ENCODE measurements at regions not wholly inside any gene's neighbourhood (a gene's known extent, or its start where the extent isn't known, plus 50 kb on each side); places are given as distances from the start of the nearest gene placed in this dataset.
"Not testable (repeated sequence)": the region's sequence is repeated elsewhere in the genome, so short reads cannot be mapped to it uniquely, and the experiment has no call there.

DNA sequence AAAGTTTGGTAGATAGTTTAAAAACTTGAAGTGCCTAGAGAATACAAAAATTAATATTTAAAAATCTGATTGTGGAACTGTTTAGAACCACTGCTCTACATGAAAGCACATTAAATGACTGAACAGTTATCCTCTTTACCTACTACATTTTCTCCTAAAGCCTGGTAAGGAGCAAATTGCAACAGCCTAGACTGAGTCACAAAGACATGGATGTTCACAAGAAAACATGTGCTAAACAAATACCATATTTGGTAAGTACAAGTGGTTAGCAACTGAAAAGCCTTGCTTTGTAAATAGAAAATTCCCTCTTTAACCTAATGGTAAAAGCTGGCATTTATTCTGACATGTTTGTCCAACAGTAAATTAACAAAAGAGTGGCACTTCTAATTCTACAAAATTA lies 203.1 kb downstream of the FBXO8 start:
- DNase-seq (ENCODE audit: low spot score in 2 of 2) (no peak), FAIRE-seq (no peak)

DNA sequence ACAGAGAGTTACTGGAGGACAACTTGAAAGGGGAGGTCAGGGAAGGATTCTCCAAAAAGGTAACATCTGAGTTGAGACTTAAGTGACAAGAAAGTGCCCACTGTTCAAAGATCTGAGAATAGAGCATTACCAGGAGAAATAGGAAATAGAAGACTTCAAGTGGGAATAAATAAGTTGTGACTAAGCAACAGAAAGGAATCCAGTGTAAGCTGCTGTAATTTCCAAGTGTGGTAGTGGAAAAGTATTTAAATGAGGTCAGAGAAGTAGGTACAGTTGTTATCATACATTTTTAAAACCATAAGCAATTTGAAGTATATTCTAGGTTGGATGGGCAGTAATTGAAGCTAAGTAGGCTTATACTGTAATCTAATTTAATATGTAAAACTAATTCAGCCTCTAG lies 211.9 kb downstream of the FBXO8 start:
- DNase-seq (ENCODE audit: low spot score in 2 of 2), result no peak
- no peak for FAIRE-seq

DNA sequence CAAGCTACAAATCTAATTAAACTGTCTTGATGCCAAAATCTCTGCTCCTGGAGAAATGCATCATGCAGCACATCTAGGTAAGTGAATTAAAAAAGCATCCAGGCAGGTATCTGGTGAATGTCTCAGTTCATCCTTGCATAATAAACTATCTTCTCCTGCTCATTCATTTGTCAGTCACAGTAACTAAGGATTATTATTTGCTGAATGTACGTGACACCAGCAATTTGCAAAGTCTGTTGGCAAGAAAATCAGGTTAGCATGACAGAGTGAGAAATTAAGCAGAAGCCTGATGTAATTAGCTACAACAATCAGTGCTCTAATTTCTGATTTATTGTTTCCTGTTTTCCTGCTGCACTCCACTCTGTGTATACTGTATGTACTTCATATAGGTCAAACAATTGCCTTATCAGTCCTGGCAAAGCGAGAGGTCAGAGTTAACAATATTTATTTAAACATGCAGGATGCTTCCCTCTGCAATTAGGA lies 213.6 kb downstream of the FBXO8 start:
- FAIRE-seq, result no peak
- no peak for DNase-seq (ENCODE audit: low spot score in 2 of 2)

DNA sequence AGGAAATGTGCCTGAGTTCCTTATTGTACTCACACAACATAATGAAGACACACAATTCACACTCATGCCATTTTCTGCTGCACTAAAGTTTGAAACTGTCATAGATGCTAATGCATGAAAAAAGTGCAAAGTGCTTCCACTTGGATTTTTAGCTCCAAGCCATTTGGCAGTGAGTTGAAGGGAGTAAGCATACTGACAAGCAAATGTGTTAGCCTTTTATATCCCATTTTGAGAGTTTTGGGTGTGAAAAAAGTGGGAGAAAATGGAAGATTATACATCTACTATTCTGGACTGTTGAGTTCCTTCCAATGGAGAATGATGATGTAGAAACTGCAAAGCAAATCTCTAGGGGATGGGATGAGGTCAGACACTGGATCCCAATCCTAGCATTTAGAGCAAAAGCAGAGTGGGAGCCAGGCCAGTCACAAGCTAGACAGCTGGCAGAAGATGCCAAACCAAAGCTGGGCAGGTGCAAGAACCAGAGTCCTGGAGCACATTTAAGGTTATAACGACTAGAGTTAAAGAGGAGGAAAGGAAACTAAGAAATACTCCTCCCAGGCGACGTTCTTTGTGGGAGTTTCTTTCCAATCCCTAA lies 216.8 kb downstream of the FBXO8 start:
- FAIRE-seq (no peak), DNase-seq (ENCODE audit: low spot score in 2 of 2) (no peak)

DNA sequence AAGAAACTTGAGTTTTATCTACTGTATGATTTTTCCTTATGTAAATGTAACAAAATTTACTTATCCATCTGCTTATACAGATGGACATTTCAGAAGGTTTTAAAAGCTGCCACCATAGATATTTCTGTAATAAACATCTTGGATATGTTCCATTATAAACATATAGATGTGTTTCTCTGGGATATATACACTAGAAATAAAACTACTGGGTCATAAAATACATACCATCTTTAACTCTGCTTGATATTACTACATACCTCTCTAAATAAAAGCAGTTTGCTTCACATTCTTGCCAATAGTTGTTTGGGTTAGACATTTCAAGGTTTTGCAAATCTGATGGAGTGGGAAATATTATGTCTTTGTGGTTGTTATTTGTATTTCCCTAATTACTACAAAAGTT lies 220.6 kb downstream of the FBXO8 start:
- DNase-seq (ENCODE audit: low spot score in 2 of 2) (no peak), FAIRE-seq (no peak)

DNA sequence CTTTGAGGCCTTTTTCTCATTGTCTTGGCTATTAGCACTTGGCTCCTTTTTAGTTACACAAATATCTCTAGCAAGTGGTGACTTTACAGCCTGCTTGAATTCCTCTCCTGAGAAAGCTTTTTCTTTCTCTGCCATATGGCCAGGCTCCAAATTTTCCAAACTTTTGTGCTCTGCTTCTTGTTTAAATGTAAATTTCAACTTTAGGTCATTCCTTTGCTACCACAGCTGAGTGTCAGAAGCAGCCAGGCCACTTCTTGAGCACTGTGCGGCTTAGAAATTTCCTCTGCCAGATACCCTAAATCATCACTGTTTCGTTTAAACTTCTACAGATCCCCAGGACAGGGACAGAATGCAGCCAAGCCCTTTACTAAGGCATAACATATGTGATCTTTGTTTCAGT lies 222.4 kb downstream of the FBXO8 start:
- no peak for DNase-seq (ENCODE audit: low spot score in 2 of 2)
- no peak for FAIRE-seq

DNA sequence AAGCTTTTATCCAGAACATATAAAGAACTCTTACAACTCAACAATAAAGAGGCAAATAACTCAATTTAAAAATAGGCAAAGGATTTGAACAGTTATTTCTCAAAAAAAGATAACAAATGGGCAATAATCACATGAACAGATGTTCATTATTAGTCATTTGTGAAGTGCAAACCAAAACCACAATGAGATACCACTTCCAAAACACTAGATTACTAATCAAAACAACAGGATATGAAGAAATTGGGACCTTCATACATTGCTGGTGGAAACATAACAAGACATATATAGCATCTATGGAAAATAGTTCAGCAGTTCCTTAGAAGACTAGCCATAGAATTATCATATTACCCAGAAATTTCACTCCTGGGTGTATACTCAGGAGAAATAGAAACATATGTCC lies 224.6 kb downstream of the FBXO8 start:
- no peak for FAIRE-seq
- DNase-seq (ENCODE audit: low spot score in 2 of 2), result no peak

DNA sequence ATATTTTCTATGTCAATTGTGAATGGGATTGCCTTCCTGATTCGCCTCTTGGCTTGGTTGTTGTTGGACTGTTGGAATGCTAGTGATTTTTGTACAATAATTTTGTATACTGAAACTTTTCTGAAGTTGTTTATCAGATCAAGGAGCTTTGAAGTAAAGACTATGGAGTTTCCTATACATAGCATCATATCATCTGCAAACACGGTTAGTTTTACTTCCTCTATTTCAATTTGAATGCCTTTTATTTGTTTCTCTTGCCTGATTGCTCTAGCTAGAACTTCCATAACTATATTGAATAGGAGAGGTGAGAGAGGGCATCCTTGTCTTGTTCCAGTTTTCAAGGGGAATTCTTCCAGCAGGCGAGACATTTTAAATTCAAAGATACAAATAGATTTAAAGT lies 226.5 kb downstream of the FBXO8 start:
- no peak for FAIRE-seq
- DNase-seq (ENCODE audit: low spot score in 2 of 2), result no peak

DNA sequence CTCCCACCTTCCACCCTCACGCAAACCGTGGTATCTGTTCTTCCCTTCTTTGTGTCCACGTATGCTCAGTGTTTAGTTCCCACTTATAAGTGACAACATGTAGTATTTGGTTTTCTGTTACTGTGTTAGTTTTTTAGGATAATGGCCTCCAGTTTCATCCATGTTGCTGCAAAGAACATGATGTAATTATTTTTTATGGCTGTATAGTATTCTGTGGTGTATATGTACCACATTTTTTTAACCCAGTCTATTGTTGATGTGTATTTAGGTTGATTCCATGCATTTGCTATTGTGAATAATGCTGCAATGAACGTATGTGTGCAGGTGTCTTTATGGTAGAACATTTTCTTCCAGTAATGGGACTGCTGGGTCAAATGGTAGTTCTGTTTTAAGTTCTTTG lies 228.1 kb downstream of the FBXO8 start:
- FAIRE-seq (no peak), DNase-seq (ENCODE audit: low spot score in 2 of 2) (no peak)

DNA sequence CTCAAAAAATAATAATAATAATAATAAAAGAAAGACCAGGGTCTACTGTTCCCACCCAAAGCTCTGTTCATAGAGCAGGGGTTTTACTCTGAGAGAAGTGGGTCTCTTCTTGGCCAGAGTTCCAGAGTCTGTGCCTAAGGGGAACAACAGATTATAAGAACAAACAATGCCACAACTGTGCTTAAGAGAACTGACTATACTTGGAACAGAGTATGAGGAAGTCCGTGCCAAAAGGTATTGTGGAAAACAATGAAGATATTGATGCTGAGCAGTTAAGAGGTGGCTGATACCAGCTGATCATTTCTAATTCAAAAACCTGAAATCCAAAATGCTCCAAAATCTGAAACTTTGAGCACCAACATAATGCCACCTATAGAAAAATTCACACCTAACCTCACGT lies 229.6 kb downstream of the FBXO8 start:
- DNase-seq (ENCODE audit: low spot score in 2 of 2) (no peak), FAIRE-seq (no peak)

DNA sequence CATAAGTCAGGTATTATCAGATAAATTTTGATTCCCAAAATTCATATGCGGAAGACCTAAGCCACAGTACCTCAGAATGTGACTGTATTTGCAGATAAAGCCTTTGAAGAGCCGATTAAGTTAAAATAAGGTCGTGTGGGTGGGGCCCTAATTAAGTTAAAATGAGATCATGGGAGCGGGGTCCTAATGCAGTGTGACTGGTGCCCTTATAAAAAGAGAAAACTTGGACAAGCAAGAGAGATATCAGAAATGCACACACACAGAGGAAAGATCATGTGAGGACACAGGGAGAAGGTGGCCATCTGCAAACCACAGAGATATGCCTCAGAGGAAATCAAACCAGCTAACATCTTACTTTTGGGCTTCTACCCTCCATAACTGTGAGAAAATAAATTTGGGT lies 236.1 kb downstream of the FBXO8 start:
- no peak for DNase-seq (ENCODE audit: low spot score in 2 of 2)
- FAIRE-seq, result no peak

DNA sequence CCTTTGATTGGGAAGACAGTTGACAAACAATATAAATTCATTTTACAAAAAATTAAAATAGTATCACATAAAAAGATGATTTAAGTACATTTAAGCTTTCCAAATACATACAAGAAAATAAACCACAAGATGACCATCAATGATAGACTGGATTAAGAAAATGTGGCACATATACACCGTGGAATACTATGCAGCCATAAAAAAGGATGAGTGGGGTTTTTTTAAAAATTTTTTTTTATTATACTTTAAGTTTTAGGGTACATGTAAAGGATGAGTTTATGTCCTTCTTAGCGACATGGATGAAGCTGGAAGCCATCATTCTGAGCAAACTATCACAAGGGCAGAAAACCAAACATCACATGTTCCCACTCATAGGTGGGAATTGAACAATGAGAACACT lies 237.6 kb downstream of the FBXO8 start:
- not testable (repeated sequence) for FAIRE-seq; DNase-seq (ENCODE audit: low spot score in 2 of 2)

DNA sequence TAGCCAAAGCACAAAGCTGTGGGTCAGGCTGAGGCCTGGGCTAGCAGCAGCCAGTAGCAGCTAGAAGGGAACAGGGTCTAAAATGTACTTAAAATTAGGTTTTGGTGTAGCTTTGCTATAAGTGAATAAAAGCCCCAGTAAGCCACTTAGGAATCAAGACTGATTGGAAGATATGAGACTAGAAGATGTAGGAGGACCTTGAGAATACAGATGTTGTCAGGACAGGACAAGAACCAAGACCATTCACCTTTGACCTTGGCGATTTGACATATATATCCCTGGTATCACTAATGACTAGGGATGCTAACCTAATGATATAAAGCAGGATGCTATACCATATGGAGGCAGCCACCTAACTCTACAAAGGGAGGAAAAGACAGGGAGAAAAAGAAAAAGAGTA lies 238.1 kb downstream of the FBXO8 start:
- no peak for FAIRE-seq
- DNase-seq (ENCODE audit: low spot score in 2 of 2), result no peak

DNA sequence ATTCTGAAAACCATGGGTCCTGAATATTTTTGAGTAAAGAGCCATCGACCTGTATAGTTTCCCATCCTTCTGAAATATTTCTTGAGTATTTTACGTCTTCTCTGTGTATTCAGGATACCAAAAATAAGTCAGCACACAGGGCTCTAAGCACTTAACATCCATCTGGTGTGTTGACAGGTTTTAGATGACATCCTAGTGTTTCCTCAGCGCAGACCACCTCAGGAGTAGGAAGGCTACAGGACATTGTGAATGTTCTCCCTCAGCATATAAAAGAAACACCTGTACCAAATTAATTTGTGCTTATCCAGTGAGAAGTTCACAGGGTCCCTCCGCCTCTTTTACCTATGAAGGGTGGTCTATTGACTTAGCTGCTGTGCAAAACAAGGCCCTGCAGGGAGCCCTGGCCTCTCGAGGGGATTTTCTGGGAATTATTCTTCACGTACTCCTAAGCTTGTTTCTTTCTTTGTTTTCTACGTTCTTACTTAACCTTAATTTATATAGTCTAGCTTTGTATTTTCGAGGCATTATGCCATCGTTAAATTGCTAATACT lies 241.8 kb downstream of the FBXO8 start:
- FAIRE-seq, result no peak
- DNase-seq (ENCODE audit: low spot score in 2 of 2), result no peak

DNA sequence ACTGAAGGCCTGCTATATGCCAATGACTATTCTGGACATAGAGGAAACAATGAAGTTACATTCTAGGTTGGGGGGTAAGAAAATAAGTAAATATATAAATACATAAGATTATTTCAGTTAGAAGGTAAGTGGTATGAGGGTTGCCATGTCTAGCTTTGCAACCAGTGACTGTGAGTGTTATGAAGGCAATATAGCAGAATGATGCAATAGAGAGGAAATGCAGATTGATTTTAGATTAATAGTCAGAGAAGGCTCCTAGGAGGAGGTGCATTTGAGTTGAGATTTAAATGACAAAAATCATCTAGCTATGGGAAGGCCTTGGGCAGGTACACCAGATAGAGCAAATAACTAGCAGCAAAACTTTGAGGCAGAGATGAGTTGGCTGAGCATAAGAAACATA lies 243.2 kb downstream of the FBXO8 start:
- DNase-seq (ENCODE audit: low spot score in 2 of 2) (no peak), FAIRE-seq (no peak)

DNA sequence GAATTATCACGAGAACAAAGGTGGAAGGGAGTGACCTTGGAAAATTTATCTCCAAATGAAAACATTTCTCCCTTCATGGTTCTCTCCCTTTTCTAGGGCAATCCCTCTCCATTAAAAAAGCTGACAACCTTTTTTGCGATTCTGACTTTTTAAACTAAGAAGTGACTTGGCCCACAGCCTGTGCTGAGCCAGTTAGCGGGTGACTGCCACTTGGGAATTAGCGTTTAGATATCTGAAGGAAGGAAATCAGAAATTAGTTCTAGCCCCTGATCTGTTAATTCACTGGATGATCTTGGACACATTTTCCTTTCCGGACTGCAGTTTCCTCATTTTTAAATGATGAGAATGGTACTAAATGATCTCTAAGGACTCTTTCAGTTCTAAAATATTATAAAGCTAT lies 245.0 kb downstream of the FBXO8 start:
- DNase-seq (ENCODE audit: low spot score in 2 of 2) (no peak), FAIRE-seq (no peak)

DNA sequence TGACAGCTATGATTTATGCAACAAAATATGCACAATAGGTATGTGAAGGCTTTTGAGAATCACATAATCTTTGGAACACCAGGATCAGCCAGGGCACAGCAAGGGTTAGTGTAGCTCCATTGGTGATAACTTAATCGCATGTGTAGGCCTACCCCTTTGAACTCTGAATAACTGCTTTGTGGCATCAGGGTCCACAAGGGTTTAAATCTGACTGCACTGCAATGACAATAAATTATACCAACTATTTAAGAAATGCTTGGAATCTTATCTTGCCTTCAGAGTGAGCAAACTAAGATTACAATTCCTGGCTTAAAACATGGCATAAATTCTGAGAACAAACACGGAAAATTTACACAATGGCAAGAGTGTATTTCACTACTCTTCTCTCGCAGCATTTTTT lies 245.8 kb downstream of the FBXO8 start:
- no peak for FAIRE-seq
- no peak for DNase-seq (ENCODE audit: low spot score in 2 of 2)

DNA sequence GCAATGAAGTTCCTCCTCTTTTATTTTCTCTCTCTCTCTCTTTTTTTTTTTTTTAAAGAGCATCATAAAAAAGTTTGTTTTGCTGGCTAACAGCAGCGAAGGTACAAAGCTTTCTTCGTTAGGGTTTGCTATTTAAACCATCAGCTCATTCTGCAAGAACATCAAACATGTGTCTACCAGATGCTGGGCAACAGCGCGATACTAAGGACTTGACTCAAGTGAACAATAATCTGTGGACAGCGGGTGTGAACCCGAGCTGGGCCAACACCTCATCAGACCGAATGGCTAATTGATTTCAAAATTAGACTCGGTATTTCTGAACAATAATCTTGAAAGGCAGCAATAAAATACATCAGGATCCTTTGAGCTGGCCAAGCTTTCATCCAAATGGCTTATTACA lies 246.4 kb downstream of the FBXO8 start:
- FAIRE-seq (no peak), DNase-seq (ENCODE audit: low spot score in 2 of 2) (no peak)

DNA sequence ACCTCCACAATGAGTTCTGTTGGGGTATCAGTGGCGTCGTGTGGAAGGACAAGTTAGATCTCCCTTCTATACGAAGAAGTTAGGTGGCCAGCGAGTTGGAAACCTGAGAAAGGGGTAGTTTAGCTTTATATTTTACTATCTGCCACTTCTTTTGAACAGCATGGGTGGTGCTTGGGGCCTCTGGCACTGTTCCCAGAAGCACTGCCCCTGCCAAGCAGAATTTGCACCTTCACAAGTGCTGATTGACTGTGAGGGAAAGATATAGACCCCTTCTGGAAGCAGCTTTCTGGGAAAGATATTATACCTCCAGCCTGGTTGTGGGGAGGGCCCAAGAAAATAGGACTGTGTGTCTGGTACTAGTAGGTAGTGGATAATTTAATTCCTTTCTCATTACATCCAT lies 246.9 kb downstream of the FBXO8 start:
- no peak for FAIRE-seq
- no peak for DNase-seq (ENCODE audit: low spot score in 2 of 2)

DNA sequence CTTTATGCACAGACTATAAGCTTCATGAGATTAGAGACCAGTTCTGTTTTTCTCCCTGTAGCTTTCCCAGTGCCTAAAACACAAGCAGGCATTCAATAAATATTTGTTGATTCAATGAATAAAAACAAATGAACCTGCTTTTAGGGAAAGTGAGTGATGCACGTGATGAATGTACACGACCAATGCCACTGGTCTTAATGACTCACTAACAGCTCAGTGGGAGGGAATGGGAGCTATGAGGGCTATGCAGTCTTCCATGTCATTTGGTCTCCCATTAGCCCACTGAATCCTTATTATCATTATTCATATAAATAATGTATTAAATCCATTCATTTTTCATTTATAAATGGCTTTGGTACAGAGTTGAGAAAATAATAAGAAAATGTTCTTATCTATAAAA lies 247.4 kb downstream of the FBXO8 start:
- DNase-seq (ENCODE audit: low spot score in 2 of 2), result no peak
- no peak for FAIRE-seq

DNA sequence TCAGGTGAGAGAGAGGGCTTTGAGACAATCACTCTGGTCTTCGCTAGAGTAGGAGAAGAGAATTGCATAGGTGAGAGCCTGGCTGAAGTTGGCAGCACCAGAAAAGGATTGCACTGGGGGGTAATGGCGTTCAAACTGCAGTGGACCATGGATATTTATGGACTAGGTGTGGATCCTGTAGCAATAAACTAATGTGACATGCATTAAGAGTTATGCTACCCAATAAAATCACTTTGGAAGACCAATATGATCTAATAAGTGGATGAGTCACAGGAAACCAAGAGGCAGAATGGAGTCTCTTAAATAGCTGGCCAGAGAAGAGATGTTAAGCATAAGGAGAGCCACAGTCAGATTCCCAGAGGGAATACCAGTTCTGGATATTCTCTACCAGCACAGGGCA lies 259.8 kb downstream of the FBXO8 start:
- DNase-seq (ENCODE audit: low spot score in 2 of 2) (no peak), FAIRE-seq (no peak)

DNA sequence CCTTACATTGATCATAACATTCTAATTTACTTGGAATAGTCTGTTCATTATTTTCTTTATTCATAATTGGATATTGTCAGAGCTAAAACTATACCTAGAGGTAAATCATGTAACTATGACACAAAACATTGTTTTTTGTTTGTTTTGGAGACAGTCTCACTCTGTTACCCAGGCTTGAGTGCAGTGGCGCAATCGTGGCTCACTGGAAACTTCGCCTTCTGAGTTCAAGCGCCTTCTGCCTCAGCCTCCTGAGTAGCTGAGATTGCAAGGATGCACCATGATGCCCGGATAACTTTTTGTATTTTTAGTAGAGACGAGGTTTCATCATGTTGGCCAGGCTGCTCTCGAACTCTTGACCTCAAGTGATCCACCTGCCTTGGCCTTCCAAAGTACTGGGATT lies 265.2 kb downstream of the FBXO8 start:
- no peak for DNase-seq (ENCODE audit: low spot score in 2 of 2)
- FAIRE-seq, result no peak

DNA sequence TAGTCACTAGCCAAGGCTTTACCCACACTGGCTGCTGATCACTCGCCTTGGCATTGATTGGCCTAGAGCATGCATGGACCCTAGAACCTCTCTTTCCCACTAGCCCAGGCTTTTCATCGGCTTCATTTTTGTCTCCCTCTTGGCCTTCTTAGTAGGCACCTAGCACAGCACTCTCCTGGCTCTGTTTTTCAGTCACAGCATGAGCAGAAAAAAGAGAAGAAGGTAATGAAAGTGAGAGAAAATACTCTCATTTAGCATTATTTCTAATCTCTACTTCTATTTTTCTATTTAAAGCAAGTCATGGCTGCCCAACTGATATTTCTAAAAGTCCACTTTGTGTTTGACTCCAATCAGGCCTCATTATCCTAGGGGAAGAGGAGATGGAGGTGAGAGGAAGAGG lies 267.2 kb downstream of the FBXO8 start:
- no peak for FAIRE-seq

More for the DNA sequence above, 267.2 kb downstream of the FBXO8 start:
- no peak for DNase-seq (ENCODE audit: low spot score in 2 of 2)

Data from frontal cortex (tissue), 3 donors.